Neural crest cell (in vitro differentiated cells): ENCODE measurements at regions not wholly inside any gene's neighbourhood (a gene's known extent, or its start where the extent isn't known, plus 50 kb on each side); places are given as distances from the start of the nearest gene placed in this dataset.

Experiments used
- DNase-seq: peaks from one replicate; pipeline ENCODE4 v3.0.0; 2021; ENCODE audit warnings: low read depth, mixed read lengths, low spot score
- H3K27ac Mint-ChIP-seq: one replicate; pipeline ENCODE4 v1.8.0; 2021; ENCODE audit warnings: mild to moderate bottlenecking, mixed read lengths; ENCODE audit not compliant: unreplicated experiment
- H3K27me3 Mint-ChIP-seq: 2 replicates; pipeline ENCODE4 v1.8.0; 2021; ENCODE audit warnings: low read depth, mild to moderate bottlenecking, mixed read lengths
- H3K36me3 Mint-ChIP-seq: 2 replicates; pipeline ENCODE4 v1.8.0; 2021; ENCODE audit warnings: low read depth, mild to moderate bottlenecking, mixed read lengths
- H3K4me1 Mint-ChIP-seq: 2 replicates; pipeline ENCODE4 v1.8.0; 2021; ENCODE audit warnings: mixed read lengths
- H3K4me3 Mint-ChIP-seq: one replicate; pipeline ENCODE4 v1.8.0; 2021; ENCODE audit warnings: mild to moderate bottlenecking, mixed read lengths
- H3K9me3 Mint-ChIP-seq: 2 replicates; pipeline ENCODE4 v1.8.0; 2021; ENCODE audit warnings: mixed read lengths
- CTCF ChIP-seq: fragments of 200-600 bp; sonication (generic); conservative IDR thresholded peaks from 2 replicates; pipeline ENCODE4 v1.5.0; 2021; ENCODE audit warnings: antibody characterized with exemption, mild to moderate bottlenecking

GRCh38 chr7:53470336-53470970 lies 435.0 kb downstream of the POM121L12 start:
- Mint-ChIP-seq H3K4me3 (no peak overlapping the region), H3K27me3 (no peaks in the 10 kb centered on the region), H3K4me1 (no peaks in the 10 kb centered on the region), H3K9me3 (no peaks in the 10 kb centered on the region), H3K27ac (no peak overlapping the region), H3K36me3 (no peaks in the 10 kb centered on the region)
- no peak for DNase-seq
- TF ChIP-seq CTCF = no peak

- Mint-ChIP-seq H3K36me3 (no peaks in the 10 kb centered on the region), H3K4me3 (no peak overlapping the region), H3K9me3 (no peaks in the 10 kb centered on the region), H3K27me3 (no peaks in the 10 kb centered on the region), H3K4me1 (peaks cover 6% of the 10 kb centered on the region), H3K27ac (no peak overlapping the region)
- no peak for TF ChIP-seq CTCF
- DNase-seq = no peak
Observed at GRCh38 chr7:53473371-53473770, 437.9 kb downstream of the POM121L12 start.

GRCh38 chr7:53475776-53476175 lies 440.3 kb downstream of the POM121L12 start:
- no peak overlapping the region for H3K4me3 Mint-ChIP-seq
- H3K27me3 Mint-ChIP-seq = no peaks in the 10 kb centered on the region
- TF ChIP-seq CTCF = no peak
- no peaks in the 10 kb centered on the region for H3K9me3 Mint-ChIP-seq
- no peak overlapping the region for H3K27ac Mint-ChIP-seq
- DNase-seq = no peak
- peaks cover 9% of the 10 kb centered on the region for H3K4me1 Mint-ChIP-seq
- H3K36me3 Mint-ChIP-seq = no peaks in the 10 kb centered on the region

- no peak for TF ChIP-seq CTCF
- H3K4me3 Mint-ChIP-seq = no peak overlapping the region
Observed at GRCh38 chr7:53476566-53476965, 441.1 kb downstream of the POM121L12 start.

GRCh38 chr7:53485354-53485753 lies 449.9 kb downstream of the POM121L12 start:
- H3K27ac Mint-ChIP-seq = no peak overlapping the region
- no peaks in the 10 kb centered on the region for H3K36me3 Mint-ChIP-seq
- peaks cover 3% of the 10 kb centered on the region for H3K27me3 Mint-ChIP-seq
- TF ChIP-seq CTCF = no peak
- H3K4me1 Mint-ChIP-seq = no peaks in the 10 kb centered on the region
- peaks cover 5% of the 10 kb centered on the region for H3K9me3 Mint-ChIP-seq
- H3K4me3 Mint-ChIP-seq = no peak overlapping the region
- no peak for DNase-seq

More at GRCh38 chr7:53476566-53476965, 441.1 kb downstream of the POM121L12 start:
- Mint-ChIP-seq H3K27me3 (no peaks in the 10 kb centered on the region), H3K27ac (no peak overlapping the region), H3K4me1 (peaks cover 9% of the 10 kb centered on the region), H3K36me3 (no peaks in the 10 kb centered on the region), H3K9me3 (no peaks in the 10 kb centered on the region)
- DNase-seq = no peak
